ENCODE measurements at regions not wholly inside any gene's neighbourhood (a gene's known extent, or its start where the extent isn't known, plus 50 kb on each side); places are given as distances from the start of the nearest gene placed in this dataset.
A peak's percentile ranks its signal among the peaks of the same experiment; 100 is the strongest.

GRCh38 chr15:70505936-70506912 is 257.1 kb downstream of the UACA start:
- DNase-seq (ENCODE audit: low read depth, low spot score) = peak; percentile 76

- peak; percentile 92 for DNase-seq (ENCODE audit: low read depth, low spot score)
Measured at GRCh38 chr15:70505411-70505919, 257.9 kb downstream of the UACA start.

- DNase-seq (ENCODE audit: low read depth, low spot score) = no peak
Measured at GRCh38 chr15:70504988-70505387, 258.4 kb downstream of the UACA start.

GRCh38 chr15:70504299-70504951 is 258.9 kb downstream of the UACA start:
- no peak for DNase-seq (ENCODE audit: low read depth, low spot score)

GRCh38 chr15:70503798-70504298 is 259.5 kb downstream of the UACA start:
- DNase-seq (ENCODE audit: low read depth, low spot score) = no peak

- no peak for DNase-seq (ENCODE audit: low read depth, low spot score)
Measured at GRCh38 chr15:70503073-70503745, 260.1 kb downstream of the UACA start.

GRCh38 chr15:70502529-70502928 is 260.8 kb downstream of the UACA start:
- no peak for DNase-seq (ENCODE audit: low read depth, low spot score)

- DNase-seq (ENCODE audit: low read depth, low spot score) = no peak
Measured at GRCh38 chr15:70501849-70502248, 261.5 kb downstream of the UACA start.

- DNase-seq (ENCODE audit: low read depth, low spot score) = no peak
Measured at GRCh38 chr15:70501121-70501727, 262.1 kb downstream of the UACA start.

GRCh38 chr15:70499791-70500190 is 263.6 kb downstream of the UACA start:
- DNase-seq (ENCODE audit: low read depth, low spot score) = no peak

- no peak for DNase-seq (ENCODE audit: low read depth, low spot score)
Measured at GRCh38 chr15:70498096-70498626, 265.2 kb downstream of the UACA start.

GRCh38 chr15:70497661-70498060 is 265.7 kb downstream of the UACA start:
- no peak for DNase-seq (ENCODE audit: low read depth, low spot score)

- no peak for DNase-seq (ENCODE audit: low read depth, low spot score)
Measured at GRCh38 chr15:70495991-70496599, 267.3 kb downstream of the UACA start.

- peak; percentile 88 for DNase-seq (ENCODE audit: low read depth, low spot score)
Measured at GRCh38 chr15:70494852-70495571, 268.3 kb downstream of the UACA start.

GRCh38 chr15:70494517-70494851 is 268.9 kb downstream of the UACA start:
- no peak for DNase-seq (ENCODE audit: low read depth, low spot score)

GRCh38 chr15:70493787-70494516 is 269.4 kb downstream of the UACA start:
- no peak for DNase-seq (ENCODE audit: low read depth, low spot score)

GRCh38 chr15:70493376-70493775 is 270.0 kb downstream of the UACA start:
- DNase-seq (ENCODE audit: low read depth, low spot score) = no peak

GRCh38 chr15:70492240-70493177 is 270.8 kb downstream of the UACA start:
- peak; percentile 95 for DNase-seq (ENCODE audit: low read depth, low spot score)

All from astrocyte of the hippocampus (primary cell).